GM23338 (cell line): ENCODE measurements at regions not wholly inside any gene's neighbourhood (a gene's known extent, or its start where the extent isn't known, plus 50 kb on each side); places are given as distances from the start of the nearest gene placed in this dataset.

Experiments
- CREB1 ChIP-seq: fragments of 250-450 bp; sonication (Bioruptor Pico); IDR thresholded peaks from 2 replicates; pipeline ENCODE4 v1.5.0; 2020; ENCODE audit warnings: low read depth, mild to moderate bottlenecking, moderate library complexity
- CTCF ChIP-seq, 2 experiments: fragments of 200-600 bp in 1 of 2; sonication (generic) in 1 of 2; conservative IDR thresholded peaks; 2 replicates each; pipeline versions ENCODE4 v1.5.1 to v1.6.1; 2016 to 2017; ENCODE audit warnings: antibody characterized with exemption in 2 of 2, low read depth in 2 of 2, mild to moderate bottlenecking in 2 of 2, moderate library complexity in 1 of 2
- EZH2 ChIP-seq: fragments of 200-600 bp; sonication (generic); IDR thresholded peaks from one replicate; pipeline ENCODE4 v1.8.0; 2017; ENCODE audit warnings: antibody characterized with exemption, mild to moderate bottlenecking, low read depth; ENCODE audit not compliant: unreplicated experiment
- EZH2phosphoT487 ChIP-seq: fragments of 200-600 bp; sonication (generic); IDR thresholded peaks from one replicate; pipeline ENCODE4 v1.8.1; 2018; ENCODE audit warnings: antibody characterized with exemption; ENCODE audit not compliant: unreplicated experiment
- REST ChIP-seq: IDR thresholded peaks from one replicate; pipeline ENCODE4 v1.6.1; 2018; ENCODE audit warnings: antibody characterized with exemption; ENCODE audit not compliant: unreplicated experiment

- TF ChIP-seq REST = no peak
- no peak for TF ChIP-seq CTCF (conservative IDR thresholded peaks at IDR 0.05; ENCODE audit: low read depth in 2 of 2)
- no peak for TF ChIP-seq EZH2phosphoT487
- no peak for TF ChIP-seq CREB1 (CRISPR knock-in tag)
- no peak for TF ChIP-seq EZH2
Measured at GRCh38 chr1:30405631-30406212, 317.7 kb downstream of the MATN1 start.
